WERI-Rb-1 (cell line): ENCODE measurements at regions not wholly inside any gene's neighbourhood (a gene's known extent, or its start where the extent isn't known, plus 50 kb on each side); places are given as distances from the start of the nearest gene placed in this dataset.
"Not testable (repeated sequence)": the region's sequence is repeated elsewhere in the genome, so short reads cannot be mapped to it uniquely, and the experiment has no call there.

Source experiments
- DNase-seq: peaks from one replicate; pipeline ENCODE4 v3.0.0-alpha.2; 2020
- H3K27ac ChIP-seq: fragments of 250-450 bp; sonication (Bioruptor Pico); 2 replicates; pipeline ENCODE4 v1.5.1; 2020; ENCODE audit warnings: mild to moderate bottlenecking, moderate library complexity
- H3K27me3 ChIP-seq: fragments of 250-450 bp; sonication (Bioruptor Pico); 2 replicates; pipeline ENCODE4 v1.5.1; 2021; ENCODE audit warnings: mild to moderate bottlenecking, low read depth, moderate library complexity; ENCODE audit not compliant: insufficient read depth, severe bottlenecking
- H3K36me3 ChIP-seq: fragments of 250-450 bp; sonication (Bioruptor Pico); 2 replicates; pipeline ENCODE4 v1.5.1; 2020; ENCODE audit warnings: mild to moderate bottlenecking, moderate library complexity
- H3K4me3 ChIP-seq: 2 replicates; pipeline ENCODE4 v1.5.1; 2011; ENCODE audit warnings: low read depth, mild to moderate bottlenecking, control low read depth, low read length
- H3K9me3 ChIP-seq: fragments of 250-450 bp; sonication (Bioruptor Pico); 2 replicates; pipeline ENCODE4 v1.5.1; 2021; ENCODE audit warnings: mild to moderate bottlenecking, moderate library complexity; ENCODE audit not compliant: severe bottlenecking
- TF ChIP-seq, protein P1 (sequence below): IDR thresholded peaks from 2 replicates; pipeline ENCODE4 v1.5.1; 2011; ENCODE audit warnings: low read depth, mild to moderate bottlenecking, control low read depth, inconsistent platforms, low read length

DNA sequence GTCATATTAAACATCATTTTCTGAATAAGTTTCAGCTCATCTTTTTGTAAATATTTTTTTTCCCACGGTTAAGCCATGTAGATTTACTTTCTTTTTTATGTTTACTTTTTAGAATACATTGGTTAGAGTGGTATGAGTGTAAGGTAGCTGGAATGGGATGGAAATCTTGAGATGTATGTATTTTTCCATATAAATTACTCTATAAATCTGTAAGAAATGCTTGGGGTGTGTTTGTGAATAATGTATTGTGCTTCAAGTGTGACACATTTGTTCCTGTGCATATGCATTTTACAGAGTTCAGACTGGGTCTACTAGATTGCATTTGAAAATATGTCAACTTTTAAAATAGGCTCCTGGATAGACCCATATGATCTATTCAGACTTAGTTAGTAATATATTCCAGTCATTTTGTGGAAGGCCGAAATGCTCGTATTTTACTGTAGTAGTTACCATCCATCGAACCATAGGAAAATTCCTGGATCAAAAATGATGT is 756.8 kb downstream of the RAPGEF2 start:
- DNase-seq, result no peak
- no peaks in the 10 kb centered on the region for H3K36me3 ChIP-seq
- H3K9me3 ChIP-seq, result no peaks in the 10 kb centered on the region
- no peaks in the 10 kb centered on the region for H3K27me3 ChIP-seq
- H3K27ac ChIP-seq, result no peak overlapping the region
- H3K4me3 ChIP-seq, result no peak overlapping the region
- TF ChIP-seq, protein P1, sequence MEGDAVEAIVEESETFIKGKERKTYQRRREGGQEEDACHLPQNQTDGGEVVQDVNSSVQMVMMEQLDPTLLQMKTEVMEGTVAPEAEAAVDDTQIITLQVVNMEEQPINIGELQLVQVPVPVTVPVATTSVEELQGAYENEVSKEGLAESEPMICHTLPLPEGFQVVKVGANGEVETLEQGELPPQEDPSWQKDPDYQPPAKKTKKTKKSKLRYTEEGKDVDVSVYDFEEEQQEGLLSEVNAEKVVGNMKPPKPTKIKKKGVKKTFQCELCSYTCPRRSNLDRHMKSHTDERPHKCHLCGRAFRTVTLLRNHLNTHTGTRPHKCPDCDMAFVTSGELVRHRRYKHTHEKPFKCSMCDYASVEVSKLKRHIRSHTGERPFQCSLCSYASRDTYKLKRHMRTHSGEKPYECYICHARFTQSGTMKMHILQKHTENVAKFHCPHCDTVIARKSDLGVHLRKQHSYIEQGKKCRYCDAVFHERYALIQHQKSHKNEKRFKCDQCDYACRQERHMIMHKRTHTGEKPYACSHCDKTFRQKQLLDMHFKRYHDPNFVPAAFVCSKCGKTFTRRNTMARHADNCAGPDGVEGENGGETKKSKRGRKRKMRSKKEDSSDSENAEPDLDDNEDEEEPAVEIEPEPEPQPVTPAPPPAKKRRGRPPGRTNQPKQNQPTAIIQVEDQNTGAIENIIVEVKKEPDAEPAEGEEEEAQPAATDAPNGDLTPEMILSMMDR, result no peak

DNA sequence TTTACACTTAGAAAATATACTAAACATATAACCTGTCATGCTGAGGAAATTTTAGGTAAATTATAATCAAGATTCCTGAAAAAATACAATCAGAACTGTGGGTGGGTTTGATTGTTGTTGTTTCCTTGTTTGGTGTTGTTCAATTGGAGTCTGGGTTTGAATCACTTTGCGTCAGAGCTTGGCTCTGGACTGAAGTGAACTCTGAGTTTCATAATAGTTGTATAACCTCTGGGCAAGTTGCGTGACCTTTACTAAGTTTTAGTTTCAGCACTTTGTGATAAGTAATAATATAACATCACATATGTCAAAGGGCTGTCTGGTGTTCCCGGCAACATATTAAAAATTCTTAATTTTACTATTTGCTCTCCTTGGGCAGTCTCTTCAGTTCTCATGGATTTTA is 758.1 kb downstream of the RAPGEF2 start:
- Histone ChIP-seq H3K36me3 (no peaks in the 10 kb centered on the region), H3K9me3 (no peaks in the 10 kb centered on the region), H3K4me3 (no peak overlapping the region), H3K27ac (no peak overlapping the region), H3K27me3 (no peaks in the 10 kb centered on the region)
- TF ChIP-seq, protein P1, result no peak
- no peak for DNase-seq

DNA sequence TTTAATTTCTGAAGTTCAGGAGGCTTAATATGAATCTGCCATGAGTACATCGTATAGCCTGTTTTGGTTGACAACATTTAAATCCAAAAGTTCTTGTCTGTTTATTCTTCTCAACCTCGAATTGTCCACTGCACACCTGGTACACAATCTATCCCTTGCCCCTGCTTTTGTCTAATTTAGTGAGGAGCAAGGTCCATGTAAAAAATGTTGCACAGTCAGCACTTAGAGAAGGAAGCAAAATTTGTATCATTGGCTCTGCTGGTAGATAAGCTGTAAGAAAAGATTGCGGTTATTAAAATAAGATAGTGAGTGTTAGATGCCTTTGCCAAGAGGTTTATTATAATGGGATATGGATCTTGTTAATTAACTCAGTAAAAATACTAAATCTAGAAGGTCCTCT is 761.5 kb downstream of the RAPGEF2 start:
- Histone ChIP-seq H3K4me3 (no peak overlapping the region), H3K9me3 (no peaks in the 10 kb centered on the region), H3K36me3 (no peaks in the 10 kb centered on the region), H3K27ac (no peak overlapping the region), H3K27me3 (no peaks in the 10 kb centered on the region)
- TF ChIP-seq, protein P1, result no peak
- DNase-seq, result no peak

DNA sequence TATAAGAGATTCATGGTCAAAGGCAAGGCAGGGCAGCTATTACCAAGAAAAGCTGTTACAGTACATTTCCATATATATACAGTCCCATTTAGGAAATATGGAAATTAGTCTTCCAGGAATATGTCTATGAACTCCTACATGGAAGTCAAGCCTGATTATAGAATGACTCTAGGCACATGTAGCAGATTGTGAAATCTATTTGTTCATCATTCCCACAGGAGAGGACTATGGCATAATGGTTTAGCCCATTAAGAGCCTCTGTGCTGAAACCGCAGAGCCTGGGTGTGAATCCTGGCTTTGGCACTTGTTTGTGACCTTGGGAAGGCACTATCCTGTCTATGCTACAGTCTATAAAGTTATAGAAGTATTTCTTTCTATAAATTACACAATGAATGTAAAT is 764.8 kb downstream of the RAPGEF2 start:
- no peak for DNase-seq
- no peak overlapping the region for H3K27ac ChIP-seq
- H3K27me3 ChIP-seq, result no peaks in the 10 kb centered on the region
- TF ChIP-seq, protein P1, result no peak
- H3K4me3 ChIP-seq, result no peak overlapping the region
- H3K9me3 ChIP-seq, result no peaks in the 10 kb centered on the region
- no peaks in the 10 kb centered on the region for H3K36me3 ChIP-seq

DNA sequence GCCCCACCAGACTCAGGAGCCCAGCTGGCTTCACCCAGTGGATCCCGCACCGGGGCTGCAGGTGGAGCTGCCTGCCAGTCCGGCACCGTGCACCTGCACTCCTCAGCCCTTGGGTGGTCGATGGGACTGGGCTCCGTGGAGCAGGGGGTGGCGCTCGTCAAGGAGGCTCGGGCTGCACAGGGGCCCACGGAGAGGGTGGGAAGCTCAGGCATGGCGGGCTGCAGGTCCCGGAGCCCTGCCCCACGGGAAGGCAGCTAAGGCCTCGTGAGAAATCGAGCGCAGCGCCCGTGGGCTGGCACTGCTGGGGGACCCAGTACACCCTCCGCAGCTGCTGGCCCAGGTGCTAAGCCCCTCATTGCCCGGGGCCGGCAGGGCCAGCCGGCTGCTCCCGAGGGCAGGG is 766.1 kb downstream of the RAPGEF2 start:
- H3K4me3 ChIP-seq, DNase-seq, H3K27me3 ChIP-seq, H3K27ac ChIP-seq, H3K36me3 ChIP-seq, H3K9me3 ChIP-seq: not testable (repeated sequence)

DNA sequence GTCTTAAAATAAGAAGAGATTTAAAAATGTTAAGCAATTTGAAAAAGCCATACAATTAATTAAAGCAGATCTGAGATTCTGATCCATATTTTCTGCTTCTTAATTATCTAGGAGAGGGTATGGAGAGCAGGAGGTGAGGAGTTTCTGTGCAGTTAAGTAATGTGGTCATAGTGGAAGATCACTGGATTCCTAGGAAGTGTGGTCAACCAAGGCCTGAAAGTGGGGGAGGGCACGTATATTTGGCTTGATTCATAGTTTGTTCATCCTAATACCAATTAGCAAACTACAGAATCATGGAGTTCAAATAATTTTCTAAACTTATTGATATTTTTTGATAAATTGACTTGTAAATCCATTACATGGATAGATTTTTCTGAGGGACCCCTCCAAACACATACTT is 768.3 kb downstream of the RAPGEF2 start:
- Histone ChIP-seq H3K9me3 (no peaks in the 10 kb centered on the region), H3K36me3 (no peaks in the 10 kb centered on the region), H3K27me3 (no peaks in the 10 kb centered on the region), H3K27ac (no peak overlapping the region), H3K4me3 (no peak overlapping the region)
- no peak for DNase-seq
- TF ChIP-seq, protein P1, result no peak
